ENCODE measurements at regions not wholly inside any gene's neighbourhood (a gene's known extent, or its start where the extent isn't known, plus 50 kb on each side); places are given as distances from the start of the nearest gene placed in this dataset.

DNA sequence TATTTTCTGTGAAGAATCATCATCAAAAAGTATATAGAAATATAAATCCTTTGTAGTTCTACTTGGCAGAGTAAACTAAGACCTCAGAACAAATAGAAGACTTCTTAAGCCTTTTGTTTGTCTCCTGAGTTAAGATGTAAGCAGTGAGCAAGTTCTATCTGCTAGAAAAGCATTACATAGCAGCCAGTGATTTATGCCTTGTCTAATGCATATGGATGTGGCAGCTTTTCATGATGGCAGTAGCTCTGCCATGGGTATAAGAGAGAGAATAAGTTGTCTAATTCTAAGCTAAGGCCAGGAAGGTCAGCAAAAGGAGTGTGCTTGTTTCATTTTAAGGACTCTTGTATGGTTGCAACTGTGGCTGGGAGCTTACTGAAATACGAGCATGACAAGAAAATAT is 920.2 kb downstream of the GRIK2 start:
- CTCF ChIA-PET = no interaction called here
- POLR2A ChIA-PET = no interaction called here

DNA sequence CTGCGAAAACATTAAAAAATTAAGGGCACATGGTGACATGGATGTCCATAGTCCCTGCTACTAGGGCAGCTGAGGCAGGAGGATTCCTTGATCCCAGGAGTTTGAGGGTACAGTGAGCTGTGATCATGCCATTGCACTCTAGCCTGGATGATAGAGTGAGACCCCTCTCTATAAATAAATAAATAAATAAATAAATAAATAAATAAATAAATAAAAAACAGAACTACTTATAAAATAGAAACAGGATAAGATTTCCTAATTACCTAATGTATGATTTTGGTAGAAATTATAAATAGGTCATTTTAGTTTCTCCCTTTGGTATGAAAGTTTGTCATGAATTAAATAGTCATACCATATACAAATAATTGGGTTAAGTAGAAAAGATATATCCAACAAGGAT is 916.2 kb downstream of the GRIK2 start:
- CTCF ChIA-PET = no interaction called here
- POLR2A ChIA-PET = no interaction called here

DNA sequence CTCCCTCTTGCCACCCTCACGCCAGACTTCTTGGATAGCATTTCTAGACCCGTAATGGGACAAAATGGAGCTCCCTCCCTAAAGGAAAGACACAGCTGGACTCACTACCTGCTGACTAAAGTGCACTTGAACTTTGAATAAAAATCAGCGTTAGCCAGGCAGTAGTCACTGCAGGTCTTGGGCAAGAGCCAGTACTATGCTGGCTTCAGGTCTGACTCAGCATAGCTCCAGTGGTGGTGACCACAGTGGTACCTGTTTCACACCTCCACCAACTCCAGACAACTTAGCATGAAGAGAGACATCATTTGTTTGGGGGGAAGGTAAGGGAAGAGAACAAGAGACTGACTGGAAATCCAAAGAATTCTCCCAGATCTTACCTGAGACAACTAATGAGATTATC is 906.8 kb downstream of the GRIK2 start:
- CTCF ChIA-PET = no interaction called here
- POLR2A ChIA-PET = no interaction called here

DNA sequence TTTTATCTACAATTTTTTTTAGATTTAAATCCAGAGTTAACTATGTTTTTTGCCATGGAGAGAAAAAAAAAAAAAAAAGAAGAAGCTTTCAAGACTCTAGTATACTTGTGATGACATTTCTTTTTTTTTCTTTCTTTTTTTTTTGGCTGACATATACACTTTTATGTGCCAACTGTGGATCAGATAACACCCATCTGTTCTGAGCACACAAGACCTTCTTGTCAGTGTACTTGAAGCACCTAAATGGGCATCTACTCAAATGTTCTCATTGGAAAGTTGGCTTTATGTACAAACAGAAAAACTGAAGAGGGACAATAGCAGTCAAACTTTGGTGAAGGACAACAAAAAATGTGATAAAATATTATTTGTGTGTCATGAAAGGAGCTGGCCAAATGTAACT is 904.5 kb downstream of the GRIK2 start:
- ChIA-PET CTCF (no interaction called here), POLR2A (no interaction called here)
